ENCODE measurements at regions not wholly inside any gene's neighbourhood (a gene's known extent, or its start where the extent isn't known, plus 50 kb on each side); places are given as distances from the start of the nearest gene placed in this dataset.

- DNase-seq (ENCODE audit: low spot score): no peak
- H3K27ac ChIP-seq: no peak overlapping the region
- TF ChIP-seq CTCF (IDR thresholded peaks at IDR 0.05): no peak
These were observed 654.9 kb downstream of the ADCYAP1 start for GRCh38 chr18:1559563-1559962.

GRCh38 chr18:1564793-1565192, 660.1 kb downstream of the ADCYAP1 start:
- Histone ChIP-seq H3K4me3 (no peak overlapping the region), H3K27ac (no peak overlapping the region)
- no peak for TF ChIP-seq CTCF (IDR thresholded peaks at IDR 0.05)
- no peak for DNase-seq (ENCODE audit: low spot score)

More at GRCh38 chr18:1559563-1559962, 654.9 kb downstream of the ADCYAP1 start:
- no peak overlapping the region for H3K4me3 ChIP-seq

- TF ChIP-seq CTCF (IDR thresholded peaks at IDR 0.05): no peak
- H3K27ac ChIP-seq: no peak overlapping the region
- DNase-seq (ENCODE audit: low spot score): no peak
- H3K4me3 ChIP-seq: no peak overlapping the region
These were observed 666.5 kb downstream of the ADCYAP1 start for GRCh38 chr18:1571206-1571605.

GRCh38 chr18:1573732-1574131, 669.1 kb downstream of the ADCYAP1 start:
- DNase-seq (ENCODE audit: low spot score): no peak
- Histone ChIP-seq H3K4me3 (no peak overlapping the region), H3K27ac (no peak overlapping the region)
- TF ChIP-seq CTCF (IDR thresholded peaks at IDR 0.05): no peak

GRCh38 chr18:1575084-1575483, 670.4 kb downstream of the ADCYAP1 start:
- Histone ChIP-seq H3K27ac (no peak overlapping the region), H3K4me3 (no peak overlapping the region)
- no peak for DNase-seq (ENCODE audit: low spot score)
- TF ChIP-seq CTCF (IDR thresholded peaks at IDR 0.05): no peak

GRCh38 chr18:1578505-1578904, 673.8 kb downstream of the ADCYAP1 start:
- H3K4me3 ChIP-seq: no peak overlapping the region
- no peak for TF ChIP-seq CTCF (IDR thresholded peaks at IDR 0.05)
- no peak overlapping the region for H3K27ac ChIP-seq
- no peak for DNase-seq (ENCODE audit: low spot score)

GRCh38 chr18:1581581-1581980, 676.9 kb downstream of the ADCYAP1 start:
- no peak for DNase-seq (ENCODE audit: low spot score)
- no peak overlapping the region for H3K4me3 ChIP-seq
- TF ChIP-seq CTCF (IDR thresholded peaks at IDR 0.05): no peak
- no peak overlapping the region for H3K27ac ChIP-seq
